Astrocyte (in vitro differentiated cells and primary cell): ENCODE measurements at regions not wholly inside any gene's neighbourhood (a gene's known extent, or its start where the extent isn't known, plus 50 kb on each side); places are given as distances from the start of the nearest gene placed in this dataset.
"Not testable (repeated sequence)": the region's sequence is repeated elsewhere in the genome, so short reads cannot be mapped to it uniquely, and the experiment has no call there.

Source experiments
- DNase-seq: peaks from one replicate; pipeline ENCODE4 v3.0.0-alpha.2; 2010; ENCODE audit warnings: low read depth
- FAIRE-seq: peaks from 2 replicates; lab custom pipeline; 2011; peaks lifted over from hg19 to GRCh38; lab: Jason Lieb, UNC
- H2AFZ ChIP-seq: 2 replicates; pipeline ENCODE4 v1.6.0; 2012; ENCODE audit warnings: low read depth, low read length, inconsistent platforms
- H3K27ac ChIP-seq: 2 replicates; pipeline ENCODE4 v1.5.1; 2011; ENCODE audit warnings: low read depth, low read length, inconsistent platforms
- H3K27me3 ChIP-seq: 2 replicates; pipeline ENCODE4 v1.6.0; 2011; ENCODE audit warnings: low read length, inconsistent platforms; ENCODE audit not compliant: insufficient read depth
- H3K36me3 ChIP-seq: 2 replicates; pipeline ENCODE4 v1.5.1; 2011; ENCODE audit warnings: low read length, inconsistent platforms; ENCODE audit not compliant: insufficient read depth
- H3K4me1 ChIP-seq: 2 replicates; pipeline ENCODE4 v1.5.1; 2011; ENCODE audit warnings: low read length, inconsistent platforms; ENCODE audit not compliant: insufficient read depth
- H3K4me2 ChIP-seq: 2 replicates; pipeline ENCODE4 v1.6.0; 2012; ENCODE audit warnings: low read length, inconsistent platforms
- H3K4me3 ChIP-seq: 2 replicates; pipeline ENCODE4 v1.5.1; 2011; ENCODE audit warnings: low read depth, mild to moderate bottlenecking, low read length, inconsistent platforms; ENCODE audit not compliant: insufficient read depth
- H3K79me2 ChIP-seq: 2 replicates; pipeline ENCODE4 v1.6.0; 2012; ENCODE audit warnings: mild to moderate bottlenecking, low read length, inconsistent platforms; ENCODE audit not compliant: insufficient read depth
- H3K9ac ChIP-seq: 2 replicates; pipeline ENCODE4 v1.6.0; 2012; ENCODE audit warnings: mild to moderate bottlenecking, low read length, inconsistent platforms
- H3K9me3 ChIP-seq: 2 replicates; pipeline ENCODE4 v1.5.1; 2012; ENCODE audit warnings: low read depth, mild to moderate bottlenecking, low read length, inconsistent platforms; ENCODE audit not compliant: insufficient read depth
- H4K20me1 ChIP-seq: 2 replicates; pipeline ENCODE4 v1.6.0; 2012; ENCODE audit warnings: low read length, inconsistent platforms; ENCODE audit not compliant: insufficient read depth
- H3K27ac Mint-ChIP-seq: one replicate; pipeline ENCODE4 v1.8.0; 2021; ENCODE audit warnings: mild to moderate bottlenecking, mixed read lengths; ENCODE audit not compliant: unreplicated experiment
- H3K27me3 Mint-ChIP-seq: one replicate; pipeline ENCODE4 v1.8.0; 2021; ENCODE audit warnings: low read depth, mixed read lengths; ENCODE audit not compliant: unreplicated experiment
- H3K36me3 Mint-ChIP-seq: one replicate; pipeline ENCODE4 v1.8.0; 2021; ENCODE audit warnings: low read depth, mixed read lengths; ENCODE audit not compliant: unreplicated experiment
- H3K4me1 Mint-ChIP-seq: one replicate; pipeline ENCODE4 v1.8.0; 2021; ENCODE audit warnings: low read depth, mixed read lengths; ENCODE audit not compliant: unreplicated experiment
- H3K4me3 Mint-ChIP-seq: one replicate; pipeline ENCODE4 v1.8.0; 2021; ENCODE audit warnings: mild to moderate bottlenecking, moderate library complexity, mixed read lengths; ENCODE audit not compliant: unreplicated experiment
- H3K9me3 Mint-ChIP-seq: one replicate; pipeline ENCODE4 v1.8.0; 2021; ENCODE audit warnings: mild to moderate bottlenecking, mixed read lengths; ENCODE audit not compliant: unreplicated experiment
- EZH2 ChIP-seq: IDR thresholded peaks from 2 replicates; pipeline ENCODE4 v1.6.1; 2012; ENCODE audit warnings: mild to moderate bottlenecking, low read length, inconsistent platforms; ENCODE audit not compliant: insufficient read depth
- TF ChIP-seq, protein P1 (sequence below): IDR thresholded peaks from 2 replicates; pipeline ENCODE4 v1.5.1; 2011; ENCODE audit warnings: low read depth, mild to moderate bottlenecking, inconsistent platforms, low read length, moderate library complexity; ENCODE audit not compliant: insufficient read depth

DNA sequence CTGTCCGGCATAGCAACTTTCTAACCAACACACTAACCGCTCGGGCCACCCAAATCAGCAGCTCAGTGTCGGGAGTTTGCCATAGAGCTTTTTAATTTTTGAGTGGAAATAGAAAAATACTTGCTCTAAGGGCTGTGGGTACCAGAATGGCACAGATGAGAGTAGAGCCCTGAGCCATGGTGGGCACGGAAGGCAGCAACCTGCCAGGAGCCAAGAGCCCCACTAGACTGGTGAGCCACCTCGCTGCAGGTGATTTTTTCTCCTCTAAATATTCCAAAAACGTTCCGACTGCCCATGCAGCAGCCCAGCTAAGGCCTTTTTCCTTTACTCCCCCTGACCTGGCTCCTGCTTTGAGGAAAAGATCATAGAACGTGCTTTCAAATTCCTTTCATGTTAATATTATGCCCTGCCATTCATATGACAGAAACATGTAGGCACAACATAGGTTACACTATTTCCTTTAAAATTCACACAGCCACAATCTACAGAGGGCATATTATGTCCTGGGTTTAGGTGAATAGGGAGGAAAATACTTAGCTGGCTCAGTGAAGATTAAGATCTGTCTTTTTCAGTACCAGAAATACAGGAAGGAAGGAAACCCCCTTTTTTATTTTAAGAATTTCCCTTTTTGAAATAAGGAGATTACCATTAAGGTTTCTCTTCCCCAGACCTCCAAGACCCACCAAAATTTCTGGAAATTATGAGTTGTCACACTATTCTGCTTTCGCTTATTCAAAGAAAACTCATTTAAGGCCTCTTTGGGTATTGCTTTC, 81.0 kb upstream of the ATP12A start:
- FAIRE-seq, H3K4me1 Mint-ChIP-seq, H3K4me3 Mint-ChIP-seq, H2AFZ ChIP-seq, H3K27me3 ChIP-seq, H3K9ac ChIP-seq, H3K9me3 Mint-ChIP-seq, H3K27ac Mint-ChIP-seq, H3K27me3 Mint-ChIP-seq, H3K4me2 ChIP-seq, H4K20me1 ChIP-seq, H3K36me3 Mint-ChIP-seq, H3K36me3 ChIP-seq, DNase-seq, H3K4me3 ChIP-seq, H3K9me3 ChIP-seq, H3K27ac ChIP-seq, H3K4me1 ChIP-seq, H3K79me2 ChIP-seq: not testable (repeated sequence)

GRCh38 chr13:24605923-24606372, 74.3 kb upstream of the ATP12A start:
- Mint-ChIP-seq H3K9me3 (peaks cover 8% of the 10 kb centered on the region), H3K4me3 (no peak overlapping the region), H3K4me1 (no peaks in the 10 kb centered on the region), H3K27ac (no peak overlapping the region), H3K27me3 (peaks cover 14% of the 10 kb centered on the region), H3K36me3 (no peaks in the 10 kb centered on the region)
- Histone ChIP-seq H4K20me1 (no peaks in the 10 kb centered on the region), H3K4me1 (no peaks in the 10 kb centered on the region), H3K9ac (no peak overlapping the region), H3K9me3 (no peaks in the 10 kb centered on the region), H3K36me3 (no peaks in the 10 kb centered on the region), H3K4me2 (no peak overlapping the region), H3K27me3 (no peaks in the 10 kb centered on the region), H3K79me2 (no peaks in the 10 kb centered on the region), H2AFZ (peak overlapping the region; percentile 57), H3K27ac (no peak overlapping the region), H3K4me3 (no peak overlapping the region)
- FAIRE-seq (no peak), DNase-seq (no peak)
- TF ChIP-seq EZH2, result no peak
- TF ChIP-seq, protein P1, sequence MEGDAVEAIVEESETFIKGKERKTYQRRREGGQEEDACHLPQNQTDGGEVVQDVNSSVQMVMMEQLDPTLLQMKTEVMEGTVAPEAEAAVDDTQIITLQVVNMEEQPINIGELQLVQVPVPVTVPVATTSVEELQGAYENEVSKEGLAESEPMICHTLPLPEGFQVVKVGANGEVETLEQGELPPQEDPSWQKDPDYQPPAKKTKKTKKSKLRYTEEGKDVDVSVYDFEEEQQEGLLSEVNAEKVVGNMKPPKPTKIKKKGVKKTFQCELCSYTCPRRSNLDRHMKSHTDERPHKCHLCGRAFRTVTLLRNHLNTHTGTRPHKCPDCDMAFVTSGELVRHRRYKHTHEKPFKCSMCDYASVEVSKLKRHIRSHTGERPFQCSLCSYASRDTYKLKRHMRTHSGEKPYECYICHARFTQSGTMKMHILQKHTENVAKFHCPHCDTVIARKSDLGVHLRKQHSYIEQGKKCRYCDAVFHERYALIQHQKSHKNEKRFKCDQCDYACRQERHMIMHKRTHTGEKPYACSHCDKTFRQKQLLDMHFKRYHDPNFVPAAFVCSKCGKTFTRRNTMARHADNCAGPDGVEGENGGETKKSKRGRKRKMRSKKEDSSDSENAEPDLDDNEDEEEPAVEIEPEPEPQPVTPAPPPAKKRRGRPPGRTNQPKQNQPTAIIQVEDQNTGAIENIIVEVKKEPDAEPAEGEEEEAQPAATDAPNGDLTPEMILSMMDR, result no peak

GRCh38 chr13:24606486-24607170, 73.6 kb upstream of the ATP12A start:
- H3K9me3 ChIP-seq, result no peaks in the 10 kb centered on the region
- H3K4me1 Mint-ChIP-seq, result no peaks in the 10 kb centered on the region
- H3K4me1 ChIP-seq, result no peaks in the 10 kb centered on the region
- no peaks in the 10 kb centered on the region for H3K36me3 Mint-ChIP-seq
- peaks cover 8% of the 10 kb centered on the region for H3K9me3 Mint-ChIP-seq
- TF ChIP-seq, protein P1, result no peak
- TF ChIP-seq EZH2, result no peak
- H3K27me3 Mint-ChIP-seq, result peaks cover 19% of the 10 kb centered on the region
- H3K27me3 ChIP-seq, result peaks cover 4% of the 10 kb centered on the region
- no peaks in the 10 kb centered on the region for H3K36me3 ChIP-seq
- FAIRE-seq, result no peak
- no peak overlapping the region for H3K4me3 ChIP-seq
- no peaks in the 10 kb centered on the region for H4K20me1 ChIP-seq
- no peak overlapping the region for H3K4me2 ChIP-seq
- DNase-seq, result no peak
- no peak overlapping the region for H3K4me3 Mint-ChIP-seq
- no peak overlapping the region for H2AFZ ChIP-seq
- no peaks in the 10 kb centered on the region for H3K79me2 ChIP-seq
- H3K27ac ChIP-seq, result no peak overlapping the region
- no peak overlapping the region for H3K27ac Mint-ChIP-seq
- no peak overlapping the region for H3K9ac ChIP-seq
